HCT116 (cell line): ENCODE measurements at regions not wholly inside any gene's neighbourhood (a gene's known extent, or its start where the extent isn't known, plus 50 kb on each side); places are given as distances from the start of the nearest gene placed in this dataset.

Source experiments
- ATAC-seq: fragments of 200-7000 bp; cut with Tn5 transposase; 2 replicates; pipeline ENCODE4 v1.9.1; 2020; ENCODE audit warnings: mild to moderate bottlenecking, moderate library complexity
- BruUV-seq: library from RNA; stranded (reverse); fragments of 400-500 nt; replicated peaks from 2 replicates; lab custom pipeline; 2021; lab: Mats Ljungman, UMichigan
- CTCF ChIA-PET: fragments of 300-600 bp; sonication (Branson Sonifier 250); formaldehyde crosslinking; loops from one replicate; lab custom pipeline; 2021; ENCODE audit warnings: antibody characterized with exemption; lab: Charles Lee
- POLR2A ChIA-PET: fragments of 300-600, 350-600 bp; sonication (Branson Sonifier 250); formaldehyde crosslinking; loops from one replicate; lab custom pipeline; 2021; ENCODE audit warnings: antibody characterized with exemption; lab: Charles Lee
- RAD21 ChIA-PET, 2 experiments: fragments of 300-600 bp; sonication (Branson Sonifier 250); formaldehyde crosslinking; loops; one replicate each; lab custom pipeline; 2023; ENCODE audit warnings: low total read pairs in 2 of 2; ENCODE audit not compliant: uncharacterized antibody in 2 of 2, unreplicated experiment in 2 of 2, low non-redundant PET in 1 of 2; lab: Charles Lee
- DNase-seq: peaks from one replicate; pipeline ENCODE4 v3.0.0-alpha.2; 2010; ENCODE audit warnings: low read depth, low spot score
- H2AFZ ChIP-seq: fragments of 200-600 bp; shearing (Covaris generic), sonication (generic); 2 replicates; pipeline ENCODE4 v1.6.1; 2017; ENCODE audit warnings: low read depth, mixed run types, mixed read lengths, antibody characterized with exemption, low read length; ENCODE audit not compliant: poor library complexity, severe bottlenecking
- H3K27ac ChIP-seq: 2 replicates; pipeline ENCODE4 v1.5.1; 2012; ENCODE audit warnings: low read depth, low read length
- H3K27me3 ChIP-seq: fragments of 200-600 bp; sonication (generic); 2 replicates; pipeline ENCODE4 v1.6.1; 2016; ENCODE audit warnings: mixed run types, low read length, mixed read lengths; ENCODE audit not compliant: insufficient read depth
- H3K36me3 ChIP-seq, 2 experiments: fragments of 200-500 bp in 1 of 2; fragments of 200-600 bp in 1 of 2; sonication (Bioruptor generic) in 1 of 2; sonication (generic) in 1 of 2; 2 replicates each; pipeline versions ENCODE4 v1.5.1 to v1.6.1; 2014 to 2016; ENCODE audit warnings: low read length in 2 of 2, inconsistent platforms in 1 of 2, mixed read lengths in 1 of 2, mixed run types in 1 of 2; ENCODE audit not compliant: insufficient read depth in 2 of 2, control insufficient read depth in 1 of 2
- H3K4me1 ChIP-seq, 2 experiments: fragments of 200-600 bp in 1 of 2; sonication (generic) in 1 of 2; 2 replicates each; pipeline versions ENCODE4 v1.5.1 to v1.6.1; 2012 to 2017; ENCODE audit warnings: low read length in 2 of 2, inconsistent platforms in 1 of 2, mild to moderate bottlenecking in 1 of 2, mixed read lengths in 1 of 2, mixed run types in 1 of 2, moderate library complexity in 1 of 2; ENCODE audit not compliant: insufficient read depth in 2 of 2, control insufficient read depth in 1 of 2
- H3K4me2 ChIP-seq: fragments of 200-600 bp; sonication (generic); 2 replicates; pipeline ENCODE4 v1.6.1; 2017; ENCODE audit warnings: mixed run types, low read length, mixed read lengths
- H3K4me3 ChIP-seq, 2 experiments: fragments of 200-600 bp in 1 of 2; sonication (generic) in 1 of 2; replicated peaks in 1 of 2; 2 replicates each; pipeline ENCODE4 v1.5.1; 2011 to 2016; ENCODE audit warnings: low read length in 2 of 2, control low read depth in 1 of 2, low read depth in 1 of 2, mild to moderate bottlenecking in 1 of 2, mixed read lengths in 1 of 2, mixed run types in 1 of 2
- H3K79me2 ChIP-seq: fragments of 200-600 bp; sonication (generic); 2 replicates; pipeline ENCODE4 v1.6.1; 2017; ENCODE audit warnings: mild to moderate bottlenecking, mixed run types, low read length, moderate library complexity, mixed read lengths; ENCODE audit not compliant: insufficient read depth
- H3K9ac ChIP-seq: fragments of 200-600 bp; sonication (generic); 2 replicates; pipeline ENCODE4 v1.6.1; 2016; ENCODE audit warnings: low read length, mixed read lengths
- H3K9me2 ChIP-seq: fragments of 200-600 bp; sonication (generic), shearing (Covaris generic); 2 replicates; pipeline ENCODE4 v1.6.1; 2017; ENCODE audit warnings: mixed run types, mild to moderate bottlenecking, moderate library complexity; ENCODE audit not compliant: insufficient read depth
- H3K9me3 ChIP-seq, 2 experiments: fragments of 200-500 bp in 1 of 2; fragments of 200-600 bp in 1 of 2; sonication (Bioruptor generic) in 1 of 2; sonication (generic) in 1 of 2; 2 replicates each; pipeline ENCODE4 v1.6.1; 2014 to 2017; ENCODE audit warnings: low read length in 2 of 2, mixed read lengths in 2 of 2, inconsistent platforms in 1 of 2, low read depth in 1 of 2, mild to moderate bottlenecking in 1 of 2, mixed run types in 1 of 2, moderate library complexity in 1 of 2; ENCODE audit not compliant: control insufficient read depth in 1 of 2, insufficient read depth in 1 of 2
- H4K20me1 ChIP-seq: fragments of 200-600 bp; sonication (generic), shearing (Covaris generic); 2 replicates; pipeline ENCODE4 v1.6.1; 2017; ENCODE audit warnings: mixed run types, mild to moderate bottlenecking, moderate library complexity; ENCODE audit not compliant: insufficient read depth
- CBX3 ChIP-seq: IDR thresholded peaks from 2 replicates; pipeline ENCODE4 v1.6.1; 2012; ENCODE audit warnings: low read depth
- EGR1 ChIP-seq: IDR thresholded peaks from 2 replicates; pipeline ENCODE4 v1.6.1; 2012; ENCODE audit warnings: low read depth
- ELF1 ChIP-seq: IDR thresholded peaks from 2 replicates; pipeline ENCODE4 v1.6.1; 2012; ENCODE audit warnings: low read depth, borderline replicate concordance
- EZH2 ChIP-seq: fragments of 200-600 bp; sonication (generic); IDR thresholded peaks from 2 replicates; pipeline ENCODE4 v1.6.1; 2017; ENCODE audit warnings: antibody characterized with exemption, mixed run types
- EZH2phosphoT487 ChIP-seq: fragments of 200-600 bp; IDR thresholded peaks from 2 replicates; pipeline ENCODE4 v1.6.1; 2018; ENCODE audit warnings: antibody characterized with exemption, borderline replicate concordance
- FOSL1 ChIP-seq: IDR thresholded peaks from 2 replicates; pipeline ENCODE4 v1.6.1; 2012; ENCODE audit warnings: low read depth
- JUND ChIP-seq: IDR thresholded peaks from 2 replicates; pipeline ENCODE4 v1.6.1; 2012
- MAX ChIP-seq: IDR thresholded peaks from 2 replicates; pipeline ENCODE4 v1.6.1; 2012
- POLR2A ChIP-seq: IDR thresholded peaks from 2 replicates; pipeline ENCODE4 v1.7.0; 2011; ENCODE audit warnings: borderline replicate concordance; ENCODE audit not compliant: insufficient read depth, insufficient read length; ENCODE audit errors: extremely low read depth
- POLR2AphosphoS5 ChIP-seq: IDR thresholded peaks from 2 replicates; pipeline ENCODE4 v1.6.1; 2011; ENCODE audit warnings: mild to moderate bottlenecking, low read depth, low read length, moderate library complexity
- SIN3A ChIP-seq: IDR thresholded peaks from 2 replicates; pipeline ENCODE4 v1.6.1; 2012; ENCODE audit warnings: low read depth
- SRF ChIP-seq: IDR thresholded peaks from 2 replicates; pipeline ENCODE4 v1.6.1; 2012; ENCODE audit warnings: low read depth
- TCF7L2 ChIP-seq: IDR thresholded peaks from 2 replicates; pipeline ENCODE4 v1.7.0; 2011; ENCODE audit warnings: borderline replicate concordance, inconsistent platforms; ENCODE audit not compliant: insufficient read depth, insufficient read length; ENCODE audit errors: extremely low read depth
- YY1 ChIP-seq: IDR thresholded peaks from 2 replicates; pipeline ENCODE4 v1.6.1; 2011; ENCODE audit warnings: low read length, low read depth, moderate library complexity, mild to moderate bottlenecking; ENCODE audit not compliant: insufficient replicate concordance; ENCODE audit errors: extremely low read depth
- ZFX ChIP-seq: fragments of 450-650 bp; IDR thresholded peaks from 2 replicates; pipeline ENCODE4 v1.6.1; 2017
- ZNF274 ChIP-seq: fragments of 200-500 bp; sonication (Bioruptor generic); IDR thresholded peaks from 2 replicates; pipeline ENCODE4 v1.6.1; 2014; ENCODE audit warnings: mild to moderate bottlenecking, low read depth, low read length, inconsistent platforms
- intact Hi-C: fragments of 100-400 bp; cut with micrococcal nuclease; formaldehyde crosslinking; loops from 2 replicates; pipeline ENCODE4 v1.10.0; 2022
- TF ChIP-seq, protein P1 (sequence below): IDR thresholded peaks from 2 replicates; pipeline ENCODE4 v1.6.1; 2011; ENCODE audit warnings: mild to moderate bottlenecking, low read length, moderate library complexity; ENCODE audit not compliant: insufficient replicate concordance; ENCODE audit errors: extremely low read depth

- Histone ChIP-seq H3K4me1 (peaks cover 7 to 23% of the 10 kb centered on the region in 2 experiments), H3K27me3 (no peaks in the 10 kb centered on the region), H3K4me3 (no peak overlapping the region), H3K27ac (no peak overlapping the region), H2AFZ (no peak overlapping the region), H3K9me3 (no peaks in the 10 kb centered on the region), H4K20me1 (no peaks in the 10 kb centered on the region), H3K9me2 (no peaks in the 10 kb centered on the region), H3K36me3 (no peaks in the 10 kb centered on the region), H3K9ac (no peak overlapping the region), H3K4me2 (no peak overlapping the region), H3K79me2 (no peaks in the 10 kb centered on the region)
- ChIA-PET CTCF (no interaction called here), RAD21 (no interaction called here), POLR2A (no interaction called here)
- intact Hi-C loops, result no loop called here
- no TSS peak for BruUV-seq
- ATAC-seq, result no peak
- no peak for DNase-seq
- TF ChIP-seq ZNF274 (no peak), MAX (no peak), POLR2AphosphoS5 (no peak), EZH2 (no peak), TCF7L2 (no peak), YY1 (no peak), ELF1 (no peak), SIN3A (no peak), EGR1 (no peak), POLR2A (no peak), EZH2phosphoT487 (no peak), FOSL1 (no peak), ZFX (no peak), JUND (no peak), CBX3 (no peak), SRF (no peak)
- TF ChIP-seq, protein P1, sequence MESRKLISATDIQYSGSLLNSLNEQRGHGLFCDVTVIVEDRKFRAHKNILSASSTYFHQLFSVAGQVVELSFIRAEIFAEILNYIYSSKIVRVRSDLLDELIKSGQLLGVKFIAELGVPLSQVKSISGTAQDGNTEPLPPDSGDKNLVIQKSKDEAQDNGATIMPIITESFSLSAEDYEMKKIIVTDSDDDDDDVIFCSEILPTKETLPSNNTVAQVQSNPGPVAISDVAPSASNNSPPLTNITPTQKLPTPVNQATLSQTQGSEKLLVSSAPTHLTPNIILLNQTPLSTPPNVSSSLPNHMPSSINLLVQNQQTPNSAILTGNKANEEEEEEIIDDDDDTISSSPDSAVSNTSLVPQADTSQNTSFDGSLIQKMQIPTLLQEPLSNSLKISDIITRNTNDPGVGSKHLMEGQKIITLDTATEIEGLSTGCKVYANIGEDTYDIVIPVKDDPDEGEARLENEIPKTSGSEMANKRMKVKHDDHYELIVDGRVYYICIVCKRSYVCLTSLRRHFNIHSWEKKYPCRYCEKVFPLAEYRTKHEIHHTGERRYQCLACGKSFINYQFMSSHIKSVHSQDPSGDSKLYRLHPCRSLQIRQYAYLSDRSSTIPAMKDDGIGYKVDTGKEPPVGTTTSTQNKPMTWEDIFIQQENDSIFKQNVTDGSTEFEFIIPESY, result no peak
- TF ChIP-seq, all 23 proteins: peak for 0
Observed at GRCh38 chr15:69561071-69561784, 108.6 kb downstream of the RPLP1 start.
